Pancreas (tissue), 10 donors: ENCODE measurements at regions not wholly inside any gene's neighbourhood (a gene's known extent, or its start where the extent isn't known, plus 50 kb on each side); places are given as distances from the start of the nearest gene placed in this dataset.

ENCODE experiments used
- ATAC-seq, 4 donors: fragments of 200-7000 bp; cut with Tn5 transposase; one replicate each; pipeline versions ENCODE4 v1.8.0 to v1.9.1; 2020; ENCODE audit warnings: mild to moderate bottlenecking in 4 of 4, moderate library complexity in 4 of 4
- DNase-seq, 6 donors: peaks; one replicate each; pipeline ENCODE4 v3.0.0-alpha.2; 2020
- FAIRE-seq: peaks from 2 replicates; lab custom pipeline; 2012; peaks lifted over from hg19 to GRCh38; lab: Jason Lieb, UNC
- H3K27ac ChIP-seq, 4 donors: fragments of 200-600 bp; sonication (generic); 1 replicate in 3 of 4; 2 replicates in 1 of 4; pipeline versions ENCODE4 v1.5.0 to v1.8.0; 2020
- H3K27me3 ChIP-seq, 4 donors: fragments of 200-600 bp; one replicate each; pipeline ENCODE4 v1.8.0; 2021
- H3K36me3 ChIP-seq, 3 donors: fragments of 200-600 bp; sonication (generic) in 1 of 3; one replicate each; pipeline versions ENCODE4 v1.5.0 to v1.8.0; 2020 to 2021
- H3K4me1 ChIP-seq, 3 donors: fragments of 200-600 bp; one replicate each; pipeline ENCODE4 v1.8.0; 2021
- H3K4me3 ChIP-seq, 4 donors: fragments of 200-600 bp; sonication (generic) in 2 of 4; one replicate each; pipeline versions ENCODE4 v1.5.0 to v1.8.0; 2020 to 2021
- H3K9me3 ChIP-seq, 4 donors: fragments of 200-600 bp; one replicate each; pipeline ENCODE4 v1.8.0; 2021
- CTCF ChIP-seq, 4 donors: fragments of 200-600 bp; sonication (generic) in 3 of 4; IDR thresholded peaks; one replicate each; pipeline versions ENCODE4 v1.5.0 to v1.8.0; 2021; ENCODE audit warnings: antibody characterized with exemption in 4 of 4
- WGBS, 2 donors: extraction: QIAGEN DNeasy Blood & Tissue Kit; methylation state at CpG; one replicate each; pipeline ENCODE4 v1.1.7; 2013; 5-methylcytosine and 5-hydroxymethylcytosine counted together
- intact Hi-C, 3 donors: fragments of 100-400 bp; cut with DNase I; formaldehyde crosslinking; loops; one replicate each; pipeline versions ENCODE4 v1.11.1 to v1.14.2; 2022
- donor health status: healthy with polysubstance abuse.
- donor health status: DM: no; HTN: no; CAD: no; lungs with moderate emphysema.
- donor health status: DM: no; HTN: no; CAD: no.
- donor health status: control.
- donor health status: control.
- donor health status: Bipolar disorder and iron deficiency.
- donor health status: DM: yes; HTN: yes; CAD: no.
- donor health status: DM: no; HTN: no; CAD: no.
- donor health status: DM: no; HTN: no; CAD: no.
- donor health status: DM: yes; HTN: yes; CAD: no.

GRCh38 chr2:173502296-173502695 lies 147.6 kb downstream of the CDCA7 start:
- no peak overlapping the region for H3K4me3 ChIP-seq
- FAIRE-seq (no peak), ATAC-seq (no peak), DNase-seq (no peak)
- no peaks in the 10 kb centered on the region for H3K27me3 ChIP-seq
- H3K27ac ChIP-seq, result no peak overlapping the region
- intact Hi-C loops, result no loop called here
- WGBS, 2 donors, result 71 to 78% methylated on average over 6 of the region's 6 CpGs
- TF ChIP-seq CTCF (IDR thresholded peaks at IDR 0.05), result no peak
- no peaks in the 10 kb centered on the region for H3K4me1 ChIP-seq
- no peaks in the 10 kb centered on the region for H3K36me3 ChIP-seq
- no peaks in the 10 kb centered on the region for H3K9me3 ChIP-seq

DNA sequence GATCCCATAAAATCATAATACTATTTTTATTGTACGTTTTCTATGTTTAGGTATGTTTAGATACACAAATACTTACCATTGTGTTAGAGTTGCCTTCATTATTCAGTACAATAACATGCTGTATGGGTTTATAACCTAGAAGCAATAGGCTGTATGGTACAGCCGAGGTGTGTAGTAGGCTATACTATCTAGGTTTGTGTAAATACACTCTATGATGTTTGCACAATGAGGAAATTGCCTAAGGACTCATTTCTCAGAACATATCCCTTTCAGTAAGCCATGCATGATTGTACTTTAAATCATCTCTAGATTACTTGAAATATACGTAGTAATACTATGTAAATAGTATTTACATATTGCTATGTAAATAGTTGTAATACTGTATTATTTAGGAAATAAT lies 156.7 kb downstream of the CDCA7 start:
- no peak for TF ChIP-seq CTCF (IDR thresholded peaks at IDR 0.05)
- no peaks in the 10 kb centered on the region for H3K9me3 ChIP-seq
- no peak overlapping the region for H3K4me3 ChIP-seq
- H3K36me3 ChIP-seq, result no peaks in the 10 kb centered on the region
- intact Hi-C loops, result no loop called here
- ATAC-seq, result no peak
- no peaks in the 10 kb centered on the region for H3K27me3 ChIP-seq
- H3K4me1 ChIP-seq, result no peaks in the 10 kb centered on the region
- DNase-seq, result no peak
- WGBS, 2 donors, result 54 to 59% methylated on average over 3 of the region's 3 CpGs
- no peak overlapping the region for H3K27ac ChIP-seq
- no peak for FAIRE-seq

GRCh38 chr2:173511942-173512341 lies 157.3 kb downstream of the CDCA7 start:
- Histone ChIP-seq H3K4me1 (no peaks in the 10 kb centered on the region), H3K9me3 (no peaks in the 10 kb centered on the region), H3K4me3 (no peak overlapping the region), H3K36me3 (no peaks in the 10 kb centered on the region), H3K27me3 (no peaks in the 10 kb centered on the region), H3K27ac (no peak overlapping the region)
- intact Hi-C loops, result no loop called here
- FAIRE-seq, result no peak
- no peak for TF ChIP-seq CTCF (IDR thresholded peaks at IDR 0.05)
- DNase-seq, result no peak
- WGBS, 2 donors, result 31 to 32% methylated on average over 1 of the region's 1 CpG
- ATAC-seq, result no peak

DNA sequence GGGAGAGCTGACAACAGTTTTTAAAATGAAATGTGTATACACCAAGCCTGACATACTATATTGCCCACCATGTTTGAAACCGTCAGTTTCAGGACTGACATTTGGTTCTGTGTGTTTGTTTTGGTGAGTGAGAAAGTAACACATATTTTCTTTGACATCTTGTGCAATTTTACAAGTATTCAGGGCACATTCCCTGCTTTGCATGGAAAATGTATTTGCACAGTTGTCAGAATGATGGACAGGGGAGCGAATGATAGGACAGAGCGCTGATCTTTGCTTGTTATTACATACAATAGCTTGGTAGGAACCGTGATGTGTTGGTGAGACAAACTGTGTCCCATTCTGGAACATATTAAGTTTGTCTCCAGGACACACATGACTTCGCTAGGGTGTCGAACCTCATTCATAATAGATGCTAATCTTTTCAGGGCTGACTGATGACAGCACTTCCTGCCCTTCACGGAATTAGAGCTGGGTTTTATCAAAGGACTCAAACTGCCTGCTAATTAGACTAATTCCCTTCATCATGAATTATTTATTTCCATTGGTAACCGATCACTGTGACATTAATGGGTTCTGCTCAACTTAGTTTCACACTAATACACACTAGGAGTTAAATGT lies 158.5 kb downstream of the CDCA7 start:
- FAIRE-seq, result no peak
- no peak for ATAC-seq
- no peak for TF ChIP-seq CTCF (IDR thresholded peaks at IDR 0.05)
- intact Hi-C loops, result no loop called here
- H3K4me3 ChIP-seq, result no peak overlapping the region
- H3K27ac ChIP-seq, result no peak overlapping the region
- DNase-seq, result no peak
- H3K4me1 ChIP-seq, result no peaks in the 10 kb centered on the region
- no peaks in the 10 kb centered on the region for H3K36me3 ChIP-seq
- 55 to 63% methylated on average over 8 of the region's 8 CpGs for WGBS, 2 donors
- no peaks in the 10 kb centered on the region for H3K9me3 ChIP-seq
- no peaks in the 10 kb centered on the region for H3K27me3 ChIP-seq

GRCh38 chr2:173520918-173521317 lies 166.2 kb downstream of the CDCA7 start:
- Histone ChIP-seq H3K36me3 (no peaks in the 10 kb centered on the region), H3K9me3 (no peaks in the 10 kb centered on the region), H3K4me1 (no peaks in the 10 kb centered on the region), H3K4me3 (no peak overlapping the region), H3K27me3 (no peaks in the 10 kb centered on the region), H3K27ac (no peak overlapping the region)
- WGBS, 2 donors, result 76 to 84% methylated on average over 2 of the region's 2 CpGs
- FAIRE-seq (no peak), DNase-seq (no peak), ATAC-seq (no peak)
- no peak for TF ChIP-seq CTCF (IDR thresholded peaks at IDR 0.05)
- intact Hi-C loops, result no loop called here
